GM23248 (cell line): ENCODE measurements at regions not wholly inside any gene's neighbourhood (a gene's known extent, or its start where the extent isn't known, plus 50 kb on each side); places are given as distances from the start of the nearest gene placed in this dataset.

Experiments used
- DNase-seq: peaks from one replicate; pipeline ENCODE4 v3.0.0-alpha.2; 2015
- H2AFZ ChIP-seq: fragments of 200-600 bp; sonication (generic); 2 replicates; pipeline ENCODE4 v1.6.1; 2016; ENCODE audit warnings: antibody characterized with exemption
- H3F3A ChIP-seq: fragments of 200-600 bp; sonication (generic); 2 replicates; pipeline ENCODE4 v1.6.1; 2016; ENCODE audit warnings: mild to moderate bottlenecking, antibody characterized with exemption, mixed run types; ENCODE audit not compliant: insufficient read depth
- H3K27ac ChIP-seq: fragments of 200-600 bp; sonication (generic); 2 replicates; pipeline ENCODE4 v1.5.1; 2016; ENCODE audit warnings: mild to moderate bottlenecking
- H3K27me3 ChIP-seq: fragments of 200-600 bp; sonication (generic); replicated peaks from 2 replicates; pipeline ENCODE4 v1.6.1; 2016; ENCODE audit warnings: mild to moderate bottlenecking; ENCODE audit not compliant: insufficient read depth
- H3K36me3 ChIP-seq: fragments of 200-600 bp; sonication (generic); 2 replicates; pipeline ENCODE4 v1.6.1; 2016; ENCODE audit warnings: low read depth, mild to moderate bottlenecking
- H3K4me1 ChIP-seq: fragments of 200-600 bp; sonication (generic); 2 replicates; pipeline ENCODE4 v1.6.1; 2016; ENCODE audit warnings: mild to moderate bottlenecking; ENCODE audit not compliant: insufficient read depth
- H3K4me2 ChIP-seq: fragments of 200-600 bp; sonication (generic); one replicate; pipeline ENCODE4 v1.6.1; 2016; ENCODE audit warnings: mild to moderate bottlenecking; ENCODE audit not compliant: unreplicated experiment
- H3K4me3 ChIP-seq: fragments of 200-600 bp; sonication (generic); 2 replicates; pipeline ENCODE4 v1.5.1; 2016; ENCODE audit warnings: mild to moderate bottlenecking
- H3K79me2 ChIP-seq: fragments of 200-600 bp; sonication (generic); 2 replicates; pipeline ENCODE4 v1.6.1; 2016; ENCODE audit warnings: mild to moderate bottlenecking; ENCODE audit not compliant: insufficient read depth
- H3K9ac ChIP-seq: fragments of 200-600 bp; sonication (generic); 2 replicates; pipeline ENCODE4 v1.6.1; 2016; ENCODE audit warnings: mild to moderate bottlenecking
- H3K9me2 ChIP-seq: fragments of 200-600 bp; sonication (generic); 2 replicates; pipeline ENCODE4 v1.6.1; 2016; ENCODE audit warnings: mixed run types, mild to moderate bottlenecking, moderate library complexity; ENCODE audit not compliant: insufficient read depth
- H3K9me3 ChIP-seq: fragments of 200-600 bp; sonication (generic); one replicate; pipeline ENCODE4 v1.6.1; 2017; ENCODE audit warnings: low read depth
- H4K20me1 ChIP-seq: fragments of 200-600 bp; sonication (generic); 2 replicates; pipeline ENCODE4 v1.6.0; 2016; ENCODE audit not compliant: insufficient read depth
- EZH2 ChIP-seq: fragments of 200-600 bp; sonication (generic); IDR thresholded peaks from 2 replicates; pipeline ENCODE4 v1.6.1; 2018; ENCODE audit warnings: antibody characterized with exemption, mild to moderate bottlenecking; ENCODE audit not compliant: insufficient read depth, poor library complexity, severe bottlenecking
- EZH2phosphoT487 ChIP-seq: fragments of 200-600 bp; sonication (generic); IDR thresholded peaks from 2 replicates; pipeline ENCODE4 v1.6.1; 2018; ENCODE audit warnings: antibody characterized with exemption, moderate library complexity, mild to moderate bottlenecking, low read depth; ENCODE audit not compliant: insufficient read depth
- WGBS, 2 experiments: methylation state at CpG; one replicate each; pipeline ENCODE4 v1.1.6; 2015 to 2017; ENCODE audit warnings: low lambda C conversion rate in 2 of 2, low coverage in 1 of 2; ENCODE audit errors: missing lambda C conversion rate in 2 of 2; 5-methylcytosine and 5-hydroxymethylcytosine counted together
- in situ Hi-C: fragments of 300-500 bp; cut with MboI; formaldehyde crosslinking; loops from 2 replicates; pipeline ENCODE4 v1.15.0; 2020

- Histone ChIP-seq H3K9me2 (no peaks in the 10 kb centered on the region), H3K4me1 (no peaks in the 10 kb centered on the region), H2AFZ (no peak overlapping the region), H3K27me3 (no peaks in the 10 kb centered on the region), H3K79me2 (no peaks in the 10 kb centered on the region), H3K9me3 (no peaks in the 10 kb centered on the region), H3F3A (no peaks in the 10 kb centered on the region), H3K4me2 (no peak overlapping the region), H3K36me3 (no peaks in the 10 kb centered on the region), H3K9ac (no peak overlapping the region), H4K20me1 (no peaks in the 10 kb centered on the region), H3K27ac (no peak overlapping the region), H3K4me3 (no peak overlapping the region)
- in situ Hi-C loops = no loop called here
- WGBS, 2 experiments = 9 to 17% methylated on average over 5 to 6 of the region's 6 CpGs
- TF ChIP-seq EZH2phosphoT487 (no peak), EZH2 (no peak)
- no peak for DNase-seq
Measured at GRCh38 chr3:135779590-135780235, 185.8 kb upstream of the PPP2R3A start.

- H4K20me1 ChIP-seq = no peaks in the 10 kb centered on the region
- no peaks in the 10 kb centered on the region for H3F3A ChIP-seq
- H3K4me2 ChIP-seq = no peak overlapping the region
- no peaks in the 10 kb centered on the region for H3K36me3 ChIP-seq
- no peaks in the 10 kb centered on the region for H3K9me2 ChIP-seq
- no peaks in the 10 kb centered on the region for H3K27me3 ChIP-seq
- no peaks in the 10 kb centered on the region for H3K9me3 ChIP-seq
- H3K9ac ChIP-seq = no peak overlapping the region
- DNase-seq = no peak
- no peaks in the 10 kb centered on the region for H3K79me2 ChIP-seq
- in situ Hi-C loops = no loop called here
- no peak overlapping the region for H3K4me3 ChIP-seq
- H3K27ac ChIP-seq = no peak overlapping the region
- no peak for TF ChIP-seq EZH2
- no peak for TF ChIP-seq EZH2phosphoT487
- no peaks in the 10 kb centered on the region for H3K4me1 ChIP-seq
- 30 to 33% methylated on average over 3 of the region's 3 CpGs for WGBS, 2 experiments
- no peak overlapping the region for H2AFZ ChIP-seq
Measured at GRCh38 chr3:135781026-135781815, 184.3 kb upstream of the PPP2R3A start.

GRCh38 chr3:135784557-135784956, 181.0 kb upstream of the PPP2R3A start:
- Histone ChIP-seq H2AFZ (no peak overlapping the region), H3K79me2 (no peaks in the 10 kb centered on the region), H3K27me3 (no peaks in the 10 kb centered on the region), H3K9me2 (no peaks in the 10 kb centered on the region), H3K4me3 (no peak overlapping the region), H3K4me2 (no peak overlapping the region), H4K20me1 (no peaks in the 10 kb centered on the region), H3K36me3 (no peaks in the 10 kb centered on the region), H3K9me3 (no peaks in the 10 kb centered on the region), H3K4me1 (no peaks in the 10 kb centered on the region), H3K27ac (no peak overlapping the region), H3K9ac (no peak overlapping the region), H3F3A (no peaks in the 10 kb centered on the region)
- DNase-seq = no peak
- in situ Hi-C loops = no loop called here
- 7 to 50% methylated on average over 1 of the region's 1 CpG for WGBS, 2 experiments
- TF ChIP-seq EZH2 (no peak), EZH2phosphoT487 (no peak)

GRCh38 chr3:135788146-135788545, 177.4 kb upstream of the PPP2R3A start:
- Histone ChIP-seq H2AFZ (no peak overlapping the region), H3K4me3 (no peak overlapping the region), H3K9me3 (no peaks in the 10 kb centered on the region), H3F3A (no peaks in the 10 kb centered on the region), H3K9ac (no peak overlapping the region), H3K36me3 (no peaks in the 10 kb centered on the region), H3K4me1 (no peaks in the 10 kb centered on the region), H4K20me1 (no peaks in the 10 kb centered on the region), H3K79me2 (no peaks in the 10 kb centered on the region), H3K27me3 (no peaks in the 10 kb centered on the region), H3K27ac (no peak overlapping the region), H3K4me2 (no peak overlapping the region), H3K9me2 (no peaks in the 10 kb centered on the region)
- 60 to 66% methylated on average over 4 of the region's 4 CpGs for WGBS, 2 experiments
- DNase-seq = no peak
- TF ChIP-seq EZH2 = no peak
- TF ChIP-seq EZH2phosphoT487 = no peak
- in situ Hi-C loops = no loop called here
